Activated CD8-positive, alpha-beta T cell treated with anti-CD3 and anti-CD28 coated beads for 36 hours (primary cell): ENCODE measurements at regions not wholly inside any gene's neighbourhood (a gene's known extent, or its start where the extent isn't known, plus 50 kb on each side); places are given as distances from the start of the nearest gene placed in this dataset.

Source experiments
- ATAC-seq: fragments of 200-7000 bp; cut with Tn5 transposase; one replicate; pipeline ENCODE4 v1.10.0; 2021; ENCODE audit warnings: mild to moderate bottlenecking, moderate library complexity
- CTCF ChIA-PET: fragments of 350-600 bp; sonication (Branson Sonifier 250); formaldehyde crosslinking; loops from one replicate; lab custom pipeline; 2021; ENCODE audit warnings: antibody characterized with exemption; lab: Charles Lee
- POLR2A ChIA-PET: fragments of 350-600 bp; sonication (Branson Sonifier 250); formaldehyde crosslinking; loops from one replicate; lab custom pipeline; 2021; ENCODE audit warnings: antibody characterized with exemption; lab: Charles Lee
- DNase-seq: peaks from one replicate; pipeline ENCODE4 v3.0.0-alpha.2; 2020
- H3K27ac Mint-ChIP-seq: one replicate; pipeline ENCODE4 v1.8.0; 2021; ENCODE audit warnings: mild to moderate bottlenecking, mixed read lengths
- H3K27me3 Mint-ChIP-seq: one replicate; pipeline ENCODE4 v1.8.0; 2021; ENCODE audit warnings: mixed read lengths
- H3K36me3 Mint-ChIP-seq: one replicate; pipeline ENCODE4 v1.8.0; 2021; ENCODE audit warnings: low read depth, mixed read lengths
- H3K4me1 Mint-ChIP-seq: one replicate; pipeline ENCODE4 v1.8.0; 2021; ENCODE audit warnings: low read depth, mixed read lengths
- H3K4me3 Mint-ChIP-seq: one replicate; pipeline ENCODE4 v1.8.0; 2021; ENCODE audit warnings: mild to moderate bottlenecking, moderate library complexity, mixed read lengths
- H3K9me3 Mint-ChIP-seq: one replicate; pipeline ENCODE4 v1.8.0; 2021; ENCODE audit warnings: mixed read lengths
- intact Hi-C: fragments of 100-400 bp; cut with micrococcal nuclease; formaldehyde crosslinking; loops from one replicate; pipeline ENCODE4 v1.10.0; 2022
- TF ChIP-seq, protein P1 (sequence below): fragments of 200-600 bp; IDR thresholded peaks from one replicate; pipeline ENCODE4 v1.8.0; 2022; ENCODE audit warnings: antibody characterized with exemption, mild to moderate bottlenecking

- Mint-ChIP-seq H3K27me3 (peaks cover 52% of the 10 kb centered on the region), H3K36me3 (no peaks in the 10 kb centered on the region), H3K27ac (no peak overlapping the region), H3K4me3 (no peak overlapping the region), H3K9me3 (no peaks in the 10 kb centered on the region), H3K4me1 (no peaks in the 10 kb centered on the region)
- TF ChIP-seq, protein P1, sequence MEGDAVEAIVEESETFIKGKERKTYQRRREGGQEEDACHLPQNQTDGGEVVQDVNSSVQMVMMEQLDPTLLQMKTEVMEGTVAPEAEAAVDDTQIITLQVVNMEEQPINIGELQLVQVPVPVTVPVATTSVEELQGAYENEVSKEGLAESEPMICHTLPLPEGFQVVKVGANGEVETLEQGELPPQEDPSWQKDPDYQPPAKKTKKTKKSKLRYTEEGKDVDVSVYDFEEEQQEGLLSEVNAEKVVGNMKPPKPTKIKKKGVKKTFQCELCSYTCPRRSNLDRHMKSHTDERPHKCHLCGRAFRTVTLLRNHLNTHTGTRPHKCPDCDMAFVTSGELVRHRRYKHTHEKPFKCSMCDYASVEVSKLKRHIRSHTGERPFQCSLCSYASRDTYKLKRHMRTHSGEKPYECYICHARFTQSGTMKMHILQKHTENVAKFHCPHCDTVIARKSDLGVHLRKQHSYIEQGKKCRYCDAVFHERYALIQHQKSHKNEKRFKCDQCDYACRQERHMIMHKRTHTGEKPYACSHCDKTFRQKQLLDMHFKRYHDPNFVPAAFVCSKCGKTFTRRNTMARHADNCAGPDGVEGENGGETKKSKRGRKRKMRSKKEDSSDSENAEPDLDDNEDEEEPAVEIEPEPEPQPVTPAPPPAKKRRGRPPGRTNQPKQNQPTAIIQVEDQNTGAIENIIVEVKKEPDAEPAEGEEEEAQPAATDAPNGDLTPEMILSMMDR: no peak
- ChIA-PET POLR2A (no interaction called here), CTCF (no interaction called here)
- ATAC-seq (no peak), DNase-seq (no peak)
- intact Hi-C loops: no loop called here
These were observed 195.7 kb downstream of the GPX5 start for GRCh38 chr6:28721372-28721771.

GRCh38 chr6:28724395-28724794 is 198.7 kb downstream of the GPX5 start:
- DNase-seq (no peak), ATAC-seq (no peak)
- CTCF ChIA-PET: no interaction called here
- Mint-ChIP-seq H3K4me1 (peaks cover 4% of the 10 kb centered on the region), H3K27ac (no peak overlapping the region), H3K4me3 (no peak overlapping the region), H3K9me3 (peaks cover 3% of the 10 kb centered on the region), H3K27me3 (peaks cover 57% of the 10 kb centered on the region), H3K36me3 (peaks cover 4% of the 10 kb centered on the region)
- TF ChIP-seq, protein P1: no peak
- intact Hi-C loops: no loop called here
- POLR2A ChIA-PET: no interaction called here

GRCh38 chr6:28725274-28725809 is 198.4 kb downstream of the TRIM27 start:
- peaks cover 6% of the 10 kb centered on the region for H3K9me3 Mint-ChIP-seq
- TF ChIP-seq, protein P1: no peak
- peaks cover 8% of the 10 kb centered on the region for H3K4me1 Mint-ChIP-seq
- H3K27ac Mint-ChIP-seq: no peak overlapping the region
- peaks cover 59% of the 10 kb centered on the region for H3K27me3 Mint-ChIP-seq
- intact Hi-C loops: no loop called here
- CTCF ChIA-PET: no interaction called here
- POLR2A ChIA-PET: no interaction called here
- peaks cover 4% of the 10 kb centered on the region for H3K36me3 Mint-ChIP-seq
- no peak for ATAC-seq
- H3K4me3 Mint-ChIP-seq: no peak overlapping the region
- DNase-seq: no peak

DNA sequence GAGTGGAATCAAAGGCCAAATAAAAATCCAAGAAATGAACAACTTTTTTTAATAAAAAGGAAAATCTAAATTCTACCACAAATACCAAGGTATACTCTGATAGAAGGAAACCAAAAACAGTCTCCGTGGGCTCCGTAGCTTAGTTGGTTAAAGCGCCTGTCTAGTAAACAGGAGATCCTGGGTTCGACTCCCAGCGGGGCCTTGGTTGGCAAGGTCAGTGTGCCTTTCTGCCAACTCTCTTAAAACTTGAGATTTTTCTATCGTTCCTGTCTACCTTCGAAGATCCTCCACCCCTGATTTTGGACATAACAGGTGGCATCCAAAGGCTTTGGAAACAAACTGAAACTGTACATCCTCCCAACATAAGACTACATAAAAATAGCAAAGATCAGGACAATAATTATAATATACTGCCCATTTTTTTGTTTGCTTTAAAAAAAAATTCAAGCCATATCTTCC is 197.9 kb downstream of the TRIM27 start:
- Mint-ChIP-seq H3K4me1 (peaks cover 8% of the 10 kb centered on the region), H3K4me3 (no peak overlapping the region), H3K36me3 (peaks cover 4% of the 10 kb centered on the region), H3K9me3 (peaks cover 6% of the 10 kb centered on the region), H3K27me3 (peaks cover 61% of the 10 kb centered on the region), H3K27ac (no peak overlapping the region)
- CTCF ChIA-PET: no interaction called here
- DNase-seq (peak; percentile 26), ATAC-seq (no peak)
- TF ChIP-seq, protein P1: no peak
- POLR2A ChIA-PET: no interaction called here
- intact Hi-C loops: no loop called here

GRCh38 chr6:28726569-28727309 is 197.0 kb downstream of the TRIM27 start:
- intact Hi-C loops: no loop called here
- H3K27me3 Mint-ChIP-seq: peaks cover 64% of the 10 kb centered on the region

More at GRCh38 chr6:28726569-28727309, 197.0 kb downstream of the TRIM27 start:
- H3K9me3 Mint-ChIP-seq: peaks cover 12% of the 10 kb centered on the region
- no peak overlapping the region for H3K27ac Mint-ChIP-seq
- H3K4me1 Mint-ChIP-seq: peaks cover 8% of the 10 kb centered on the region
- TF ChIP-seq, protein P1: no peak
- no peak for DNase-seq
- H3K36me3 Mint-ChIP-seq: peaks cover 4% of the 10 kb centered on the region
- ATAC-seq: no peak
- CTCF ChIA-PET: no interaction called here
- POLR2A ChIA-PET: interaction anchor here (0.5 kb wide), 1 partner anchor 17 kb away, joined by 3 read pairs; no protein-coding TSS in a partner anchor
- H3K4me3 Mint-ChIP-seq: no peak overlapping the region
